HG02623 (cell line): ENCODE measurements at regions not wholly inside any gene's neighbourhood (a gene's known extent, or its start where the extent isn't known, plus 50 kb on each side); places are given as distances from the start of the nearest gene placed in this dataset.

Experiments
- ATAC-seq: cut with Tn5 transposase; IDR thresholded peaks from one replicate; pipeline ENCODE4 v1.9.1; 2021; ENCODE audit warnings: moderate library complexity; ENCODE audit not compliant: unreplicated experiment

- no peak for ATAC-seq
Measured at GRCh38 chr11:19597876-19598275, 114.8 kb upstream of the NAV2 start.

- no peak for ATAC-seq
Measured at GRCh38 chr11:19597206-19597605, 115.4 kb upstream of the NAV2 start.

DNA sequence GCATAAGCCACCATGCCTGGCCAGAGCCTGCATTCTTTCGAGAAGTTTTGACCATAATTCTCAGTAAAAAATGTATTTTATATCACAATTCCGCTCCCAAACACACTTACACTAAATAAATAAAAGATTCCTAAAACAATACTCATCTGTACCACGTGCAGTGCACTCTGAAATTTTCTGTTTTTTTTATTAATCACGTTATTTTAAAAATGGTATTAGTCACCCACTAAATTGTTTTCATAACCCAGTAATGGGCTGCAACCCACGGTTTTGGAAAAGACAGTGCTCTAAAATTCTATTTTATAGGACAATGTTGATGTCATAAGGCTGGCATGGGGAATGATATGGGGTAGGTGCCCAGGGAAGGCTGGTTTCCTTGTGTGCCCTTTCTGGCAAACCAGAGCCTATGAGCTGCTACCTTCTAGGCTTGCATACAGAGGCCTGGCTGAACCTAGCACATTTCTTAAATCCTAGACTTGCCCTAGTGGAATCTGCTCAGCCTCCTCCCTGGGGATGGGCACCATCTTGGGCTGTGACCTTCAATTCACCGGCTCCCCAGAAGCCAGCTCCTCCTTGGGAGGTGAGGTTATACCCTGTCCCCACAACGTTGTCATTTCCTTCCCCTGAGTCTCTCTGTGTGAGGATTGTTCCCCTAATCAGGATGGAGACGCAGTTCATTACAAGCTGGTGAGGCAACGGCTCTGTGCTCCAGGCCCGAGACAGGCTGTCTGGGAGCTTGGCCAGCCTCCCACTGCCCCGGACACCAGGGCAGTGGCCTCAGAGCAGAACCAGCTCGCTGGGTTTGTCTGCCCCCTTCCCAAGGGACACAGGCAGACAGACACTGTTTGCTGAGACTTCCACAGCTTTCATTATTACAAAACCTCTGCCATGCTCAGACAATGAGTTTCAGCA lies 116.5 kb upstream of the NAV2 start:
- no peak for ATAC-seq

- ATAC-seq = no peak
Measured at GRCh38 chr11:19595499-19595839, 117.2 kb upstream of the NAV2 start.

DNA sequence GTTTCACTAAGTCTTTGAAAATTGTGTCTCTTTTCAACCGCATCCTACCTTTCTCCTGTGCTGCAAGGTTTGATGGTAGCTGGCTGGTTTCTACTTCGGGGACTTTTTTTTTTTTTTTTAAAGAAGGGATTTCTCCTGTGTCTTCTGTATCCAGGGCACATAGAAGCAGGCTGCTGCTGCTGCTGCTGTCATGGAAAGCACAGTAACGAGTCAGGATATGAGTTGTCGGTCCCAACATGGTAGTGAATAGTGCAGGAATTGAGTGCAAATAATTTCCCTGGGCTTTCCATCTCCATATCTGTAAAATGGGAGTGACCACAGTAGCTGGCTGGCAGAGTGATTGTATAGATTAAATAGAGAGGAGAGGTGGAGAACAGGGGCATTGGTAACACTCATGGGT lies 118.3 kb upstream of the NAV2 start:
- no peak for ATAC-seq

- no peak for ATAC-seq
Measured at GRCh38 chr11:19592842-19593241, 119.8 kb upstream of the NAV2 start.

GRCh38 chr11:19589567-19590260 lies 122.9 kb upstream of the NAV2 start:
- ATAC-seq = no peak

GRCh38 chr11:19587979-19588378 lies 124.7 kb upstream of the NAV2 start:
- ATAC-seq = no peak

- ATAC-seq = no peak
Measured at GRCh38 chr11:19580646-19581045, 132.0 kb upstream of the NAV2 start.

GRCh38 chr11:19579957-19580356 lies 132.7 kb upstream of the NAV2 start:
- ATAC-seq = no peak

GRCh38 chr11:19578871-19579270 lies 133.8 kb upstream of the NAV2 start:
- ATAC-seq = no peak

- no peak for ATAC-seq
Measured at GRCh38 chr11:19577976-19578619, 134.5 kb upstream of the NAV2 start.

DNA sequence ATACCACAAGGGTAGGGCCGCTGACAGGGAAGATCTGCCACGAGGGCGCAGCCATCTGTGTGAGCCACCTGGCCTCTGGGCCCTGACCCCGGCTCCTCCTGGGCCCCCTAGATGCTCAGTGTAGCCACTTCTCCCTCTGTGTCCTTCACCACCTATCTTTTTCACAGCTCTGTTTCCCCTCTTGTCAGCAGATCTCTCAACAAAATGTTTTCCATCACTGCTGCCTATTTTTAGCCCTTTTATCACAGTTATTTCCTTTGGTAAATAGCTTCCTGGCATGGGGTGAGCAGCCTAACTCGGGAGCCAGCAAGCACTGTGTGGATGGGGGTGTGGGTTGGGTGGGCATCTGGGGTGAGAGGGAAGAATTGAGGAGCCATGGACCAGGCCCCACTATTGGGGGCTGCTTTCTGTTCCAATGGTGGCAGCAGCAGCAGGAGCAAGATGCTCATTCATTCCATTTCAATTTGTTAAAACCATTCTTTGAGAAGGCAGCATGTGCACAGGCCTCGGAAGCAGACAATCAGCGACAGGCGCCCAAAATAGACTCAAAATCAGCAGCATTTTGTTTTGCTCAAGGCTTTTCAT lies 135.2 kb upstream of the NAV2 start:
- ATAC-seq = no peak

GRCh38 chr11:19576903-19577302 lies 135.7 kb upstream of the NAV2 start:
- no peak for ATAC-seq

- ATAC-seq = no peak
Measured at GRCh38 chr11:19576054-19576453, 136.6 kb upstream of the NAV2 start.

DNA sequence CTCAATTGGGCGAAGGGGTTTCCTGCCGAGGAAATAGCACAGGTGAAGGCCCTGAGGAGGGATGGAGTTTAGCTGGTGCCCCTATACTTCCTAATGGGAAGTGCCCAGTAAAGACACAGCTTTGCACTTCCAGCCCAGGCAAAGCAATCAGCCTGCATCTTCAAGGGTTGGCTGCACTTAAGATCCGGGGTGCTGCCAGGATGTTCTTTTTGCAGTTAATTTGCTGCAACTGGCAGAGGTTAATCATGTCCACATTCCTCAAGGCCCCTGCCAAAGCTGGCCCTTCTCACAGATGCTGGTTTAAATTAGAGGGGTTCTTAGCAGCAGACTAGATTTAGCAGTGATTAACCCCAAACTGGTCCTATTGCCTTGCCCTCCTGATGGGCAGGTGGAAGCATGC lies 137.7 kb upstream of the NAV2 start:
- no peak for ATAC-seq

- no peak for ATAC-seq
Measured at GRCh38 chr11:19573666-19574065, 139.0 kb upstream of the NAV2 start.

DNA sequence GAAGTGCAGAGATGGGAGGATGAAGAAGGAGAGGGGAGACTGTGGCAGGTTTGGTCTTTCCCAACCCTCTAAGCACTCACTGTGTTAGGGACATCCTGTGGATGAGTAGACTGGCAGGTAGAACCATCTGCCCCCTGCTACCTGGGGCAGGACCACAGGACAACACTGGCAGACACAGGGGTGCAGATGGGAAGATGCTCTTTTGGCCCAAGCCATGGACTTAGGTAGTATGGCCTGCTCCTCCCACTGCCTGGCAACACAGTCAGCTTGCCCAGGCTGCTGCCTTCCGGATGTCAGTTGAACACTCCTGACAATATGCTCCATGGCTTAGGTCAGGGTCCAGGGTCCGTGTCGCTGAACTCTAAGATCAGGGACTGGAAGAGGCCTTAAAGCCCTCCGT lies 140.7 kb upstream of the NAV2 start:
- no peak for ATAC-seq

DNA sequence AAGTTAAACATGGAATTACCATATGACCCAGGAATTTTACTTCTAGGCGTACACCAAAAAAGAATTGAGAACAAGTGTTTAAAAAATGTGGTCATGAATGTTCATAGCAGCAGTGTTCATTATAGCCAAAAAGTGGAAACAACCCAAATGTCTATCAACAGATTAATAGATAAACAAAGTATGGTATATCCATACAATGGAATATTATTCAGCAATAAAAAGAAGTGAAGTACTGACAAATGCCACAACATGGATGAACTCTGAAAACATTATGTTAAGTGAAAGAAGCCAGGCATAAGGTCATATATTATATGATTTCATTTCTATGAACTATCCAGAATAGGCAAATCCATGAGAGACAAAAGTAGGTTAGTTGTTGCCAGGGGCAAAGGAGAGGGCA lies 141.7 kb upstream of the NAV2 start:
- no peak for ATAC-seq

GRCh38 chr11:19567996-19568395 lies 144.6 kb upstream of the NAV2 start:
- ATAC-seq = no peak

- no peak for ATAC-seq
Measured at GRCh38 chr11:19566583-19567379, 145.9 kb upstream of the NAV2 start.
